H9 (cell line): ENCODE measurements at regions not wholly inside any gene's neighbourhood (a gene's known extent, or its start where the extent isn't known, plus 50 kb on each side); places are given as distances from the start of the nearest gene placed in this dataset.

Experiments used
- DNase-seq: peaks from one replicate; pipeline ENCODE4 v3.0.0-alpha.2; 2017
- H2AFZ ChIP-seq: one replicate; pipeline ENCODE4 v1.6.1; 2013; ENCODE audit warnings: mild to moderate bottlenecking, low read length, control low read depth, moderate library complexity
- H2AK5ac ChIP-seq: 2 replicates; pipeline ENCODE4 v1.6.1; 2013; ENCODE audit warnings: low read length, control low read depth, mixed read lengths; ENCODE audit not compliant: insufficient read length
- H2BK120ac ChIP-seq: one replicate; pipeline ENCODE4 v1.6.1; 2013; ENCODE audit warnings: low read depth, mild to moderate bottlenecking, low read length, control low read depth, inconsistent platforms; ENCODE audit not compliant: poor library complexity, severe bottlenecking
- H2BK12ac ChIP-seq: 2 replicates; pipeline ENCODE4 v1.6.1; 2013; ENCODE audit warnings: low read length, control low read depth, mixed read lengths, low read depth; ENCODE audit not compliant: insufficient read length
- H2BK15ac ChIP-seq: 2 replicates; pipeline ENCODE4 v1.6.1; 2013; ENCODE audit warnings: low read depth, low read length, control low read depth
- H2BK20ac ChIP-seq: one replicate; pipeline ENCODE4 v1.6.1; 2013; ENCODE audit warnings: low read depth, mild to moderate bottlenecking, low read length, control low read depth, inconsistent platforms; ENCODE audit not compliant: poor library complexity, severe bottlenecking
- H2BK5ac ChIP-seq: 2 replicates; pipeline ENCODE4 v1.6.1; 2013; ENCODE audit warnings: low read length, control low read depth, mixed read lengths; ENCODE audit not compliant: insufficient read length
- H3K14ac ChIP-seq: 2 replicates; pipeline ENCODE4 v1.6.1; 2013; ENCODE audit warnings: low read length, control low read depth; ENCODE audit not compliant: insufficient read depth
- H3K18ac ChIP-seq: 2 replicates; pipeline ENCODE4 v1.6.1; 2013; ENCODE audit warnings: low read depth, mild to moderate bottlenecking, mixed read lengths, low read length, control low read depth; ENCODE audit not compliant: insufficient read length
- H3K23ac ChIP-seq: 2 replicates; pipeline ENCODE4 v1.6.1; 2013; ENCODE audit warnings: low read length, control low read depth, mixed read lengths, low read depth; ENCODE audit not compliant: insufficient read length
- H3K23me2 ChIP-seq: 2 replicates; pipeline ENCODE4 v1.6.1; 2013; ENCODE audit warnings: low read depth, mild to moderate bottlenecking, mixed read lengths, low read length, control low read depth; ENCODE audit not compliant: insufficient read length, poor library complexity, severe bottlenecking
- H3K27ac ChIP-seq: 2 replicates; pipeline ENCODE4 v1.5.1; 2013; ENCODE audit warnings: low read length, control low read depth, mixed read lengths, low read depth; ENCODE audit not compliant: insufficient read length
- H3K27me3 ChIP-seq: 2 replicates; pipeline ENCODE4 v1.6.1; 2013; ENCODE audit warnings: low read length, control low read depth, inconsistent platforms; ENCODE audit not compliant: insufficient read depth
- H3K4ac ChIP-seq: 2 replicates; pipeline ENCODE4 v1.6.1; 2013; ENCODE audit warnings: low read depth, mild to moderate bottlenecking, control low read depth, inconsistent platforms, low read length, moderate library complexity
- H3K4me1 ChIP-seq: 2 replicates; pipeline ENCODE4 v1.6.1; 2013; ENCODE audit warnings: low read length, control low read depth, inconsistent platforms; ENCODE audit not compliant: insufficient read depth
- H3K4me2 ChIP-seq: 2 replicates; pipeline ENCODE4 v1.6.1; 2013; ENCODE audit warnings: low read length, control low read depth, mixed read lengths; ENCODE audit not compliant: insufficient read length, insufficient read depth
- H3K56ac ChIP-seq: 2 replicates; pipeline ENCODE4 v1.6.1; 2013; ENCODE audit warnings: low read depth, mild to moderate bottlenecking, mixed read lengths, low read length, control low read depth; ENCODE audit not compliant: insufficient read length
- H3K79me1 ChIP-seq: 2 replicates; pipeline ENCODE4 v1.6.1; 2013; ENCODE audit warnings: low read depth, mild to moderate bottlenecking, moderate library complexity, low read length, control low read depth, inconsistent platforms; ENCODE audit not compliant: insufficient read depth, poor library complexity, severe bottlenecking
- H3K79me2 ChIP-seq: 2 replicates; pipeline ENCODE4 v1.6.1; 2013; ENCODE audit warnings: low read length, control low read depth, inconsistent platforms; ENCODE audit not compliant: insufficient read depth
- H3K9ac ChIP-seq: 2 replicates; pipeline ENCODE4 v1.6.1; 2013; ENCODE audit warnings: low read length, control low read depth, mixed read lengths; ENCODE audit not compliant: insufficient read length; ENCODE audit errors: extremely low read depth
- H3K9me3 ChIP-seq: one replicate; pipeline ENCODE4 v1.6.1; 2013; ENCODE audit warnings: low read depth, low read length, inconsistent platforms; ENCODE audit not compliant: control insufficient read depth
- H3T11ph ChIP-seq: one replicate; pipeline ENCODE4 v1.6.1; 2013; ENCODE audit warnings: mild to moderate bottlenecking, low read length, control low read depth, inconsistent platforms
- H4K20me1 ChIP-seq: one replicate; pipeline ENCODE4 v1.6.1; 2013; ENCODE audit not compliant: control insufficient read depth, insufficient read length, insufficient read depth
- H4K5ac ChIP-seq: 2 replicates; pipeline ENCODE4 v1.6.1; 2013; ENCODE audit warnings: low read depth, mild to moderate bottlenecking, mixed read lengths, low read length, control low read depth; ENCODE audit not compliant: insufficient read length
- H4K8ac ChIP-seq: replicated peaks from 2 replicates; pipeline ENCODE4 v1.6.1; 2013; ENCODE audit warnings: low read length, control low read depth, mixed read lengths, low read depth; ENCODE audit not compliant: insufficient read length
- H4K91ac ChIP-seq: 2 replicates; pipeline ENCODE4 v1.6.1; 2013; ENCODE audit warnings: low read depth, mild to moderate bottlenecking, moderate library complexity, mixed read lengths, low read length, control low read depth; ENCODE audit not compliant: insufficient read length
- H3K27ac Mint-ChIP-seq, 3 experiments: 2 replicates in 2 of 3; 3 replicates in 1 of 3; pipeline ENCODE4 v1.8.0; 2020 to 2021; ENCODE audit warnings: mixed read lengths in 3 of 3, mild to moderate bottlenecking in 1 of 3, moderate library complexity in 1 of 3
- H3K27me3 Mint-ChIP-seq: 2 replicates; pipeline ENCODE4 v1.8.0; 2021; ENCODE audit warnings: low read depth, mild to moderate bottlenecking, moderate library complexity, mixed read lengths
- H3K36me3 Mint-ChIP-seq, 3 experiments: 2 replicates in 2 of 3; 3 replicates in 1 of 3; pipeline ENCODE4 v1.8.0; 2020 to 2021; ENCODE audit warnings: low read depth in 3 of 3, mixed read lengths in 3 of 3; ENCODE audit not compliant: insufficient read depth in 1 of 3
- H3K4me1 Mint-ChIP-seq, 2 experiments: 2 replicates each; pipeline ENCODE4 v1.8.0; 2020; ENCODE audit warnings: mixed read lengths in 2 of 2
- H3K4me3 Mint-ChIP-seq, 2 experiments: 2 replicates in 1 of 2; 3 replicates in 1 of 2; pipeline ENCODE4 v1.8.0; 2020 to 2021; ENCODE audit warnings: mild to moderate bottlenecking in 2 of 2, mixed read lengths in 2 of 2, moderate library complexity in 1 of 2
- H3K9me3 Mint-ChIP-seq, 2 experiments: 2 replicates in 1 of 2; 3 replicates in 1 of 2; pipeline ENCODE4 v1.8.0; 2020; ENCODE audit warnings: mild to moderate bottlenecking in 2 of 2, mixed read lengths in 2 of 2, moderate library complexity in 1 of 2
- CTCF ChIP-seq: fragments of 200-600 bp; sonication (generic); conservative IDR thresholded peaks from 3 replicates; pipeline ENCODE4 v1.8.0; 2021; ENCODE audit warnings: antibody characterized with exemption, mild to moderate bottlenecking
- WGBS: extraction: QIAGEN DNeasy Blood & Tissue Kit; methylation state at CpG from one replicate; pipeline ENCODE4 v1.1.7; 2013; ENCODE audit warnings: missing lambda C conversion rate, low lambda C conversion rate, mixed read lengths; ENCODE audit not compliant: insufficient read length; ENCODE audit errors: extremely low coverage; 5-methylcytosine and 5-hydroxymethylcytosine counted together

- Histone ChIP-seq H3T11ph (no peak overlapping the region), H3K79me2 (no peaks in the 10 kb centered on the region), H2BK12ac (no peak overlapping the region), H2AK5ac (no peak overlapping the region), H3K14ac (no peak overlapping the region), H3K56ac (no peak overlapping the region), H4K8ac (no peak overlapping the region), H3K79me1 (no peaks in the 10 kb centered on the region), H3K18ac (no peak overlapping the region), H3K4ac (no peak overlapping the region), H3K4me2 (no peak overlapping the region), H2BK5ac (no peak overlapping the region), H3K4me1 (no peaks in the 10 kb centered on the region), H4K5ac (no peak overlapping the region), H2BK20ac (no peak overlapping the region), H2AFZ (no peak overlapping the region), H2BK120ac (no peak overlapping the region), H3K23me2 (no peaks in the 10 kb centered on the region), H3K9me3 (no peaks in the 10 kb centered on the region), H3K27me3 (no peaks in the 10 kb centered on the region), H2BK15ac (no peak overlapping the region), H4K91ac (no peak overlapping the region), H4K20me1 (no peaks in the 10 kb centered on the region), H3K23ac (no peak overlapping the region), H3K9ac (no peak overlapping the region), H3K27ac (no peak overlapping the region)
- no peaks in the 10 kb centered on the region for H3K4me1 Mint-ChIP-seq
- H3K27me3 Mint-ChIP-seq: no peaks in the 10 kb centered on the region
- peaks cover 0 to 4% of the 10 kb centered on the region in 2 experiments; a peak in 1 of 5 replicates for H3K9me3 Mint-ChIP-seq
- no peaks in the 10 kb centered on the region; a peak in 1 of 7 replicates for H3K36me3 Mint-ChIP-seq
- DNase-seq: no peak
- no peak overlapping the region for H3K27ac Mint-ChIP-seq
- no CpG with 5 or more reads among the region's 3 CpGs for WGBS
- H3K4me3 Mint-ChIP-seq: no peak overlapping the region
- TF ChIP-seq CTCF: no peak
Observed at GRCh38 chr4:157459785-157460184, 239.3 kb downstream of the GRIA2 start.
